Glomerular visceral epithelial cell (primary cell): ENCODE measurements at regions not wholly inside any gene's neighbourhood (a gene's known extent, or its start where the extent isn't known, plus 50 kb on each side); places are given as distances from the start of the nearest gene placed in this dataset.

Source experiments
- DNase-seq: peaks from one replicate; pipeline ENCODE4 v3.0.0-alpha.2; 2016; ENCODE audit errors: extremely low spot score

DNA sequence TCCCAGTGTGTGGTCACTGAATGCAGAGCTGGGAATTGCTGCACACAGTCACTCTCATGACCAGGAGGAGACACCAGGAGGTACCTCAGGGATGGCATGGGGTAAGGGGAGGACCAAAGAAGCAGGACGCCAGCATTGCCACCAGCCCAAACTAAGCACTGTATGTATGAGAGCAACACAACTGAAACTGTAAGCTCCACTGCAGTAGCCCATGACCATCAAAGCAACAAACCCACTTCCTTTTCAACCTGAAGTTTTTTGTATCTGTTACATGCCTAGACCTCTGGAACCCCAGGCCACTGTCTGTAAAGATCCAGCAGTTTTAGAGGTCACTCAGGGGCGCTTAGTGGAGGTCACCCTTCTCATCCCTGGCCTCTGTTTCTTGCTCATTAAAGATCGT, 164.3 kb downstream of the SETD4 start:
- DNase-seq: no peak

DNA sequence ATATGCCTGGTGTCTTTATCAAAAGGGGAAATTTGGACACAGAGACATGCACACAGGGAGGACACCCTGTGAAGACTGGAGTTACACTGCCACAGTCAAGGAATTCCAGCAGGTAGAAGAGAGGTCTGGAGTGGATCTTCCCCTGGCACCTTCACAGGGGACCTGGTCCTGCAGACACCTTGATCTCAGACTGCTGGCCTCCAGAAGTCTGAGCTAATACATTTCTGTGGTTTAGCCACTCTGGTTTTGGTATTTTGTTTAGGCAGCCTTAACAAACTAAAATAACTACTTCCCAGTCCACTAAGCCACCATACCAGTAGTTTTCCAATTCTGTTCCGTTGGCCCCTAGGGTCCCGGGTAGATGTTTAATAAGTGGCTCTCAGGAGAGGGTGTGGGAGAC, 164.7 kb downstream of the SETD4 start:
- DNase-seq: peak; percentile 17

DNA sequence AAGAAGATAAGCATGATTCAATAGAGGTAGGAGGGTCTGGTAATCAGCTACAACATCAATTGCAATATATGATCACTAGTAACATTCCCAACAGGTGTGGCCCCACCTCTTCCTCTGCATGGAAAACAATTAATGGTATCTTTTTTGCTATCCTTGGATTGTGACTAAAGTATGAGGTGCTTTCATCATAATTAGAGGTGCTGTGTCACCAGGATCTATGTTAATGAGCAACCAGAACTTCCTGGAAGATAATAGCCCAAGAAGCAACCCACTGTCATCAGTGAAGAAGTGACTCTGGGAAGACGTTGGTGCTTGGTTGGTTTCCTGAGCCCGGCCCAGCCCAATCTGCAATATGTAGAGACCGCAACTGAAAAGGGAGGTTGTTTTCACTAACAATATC, 167.2 kb downstream of the SETD4 start:
- no peak for DNase-seq

DNA sequence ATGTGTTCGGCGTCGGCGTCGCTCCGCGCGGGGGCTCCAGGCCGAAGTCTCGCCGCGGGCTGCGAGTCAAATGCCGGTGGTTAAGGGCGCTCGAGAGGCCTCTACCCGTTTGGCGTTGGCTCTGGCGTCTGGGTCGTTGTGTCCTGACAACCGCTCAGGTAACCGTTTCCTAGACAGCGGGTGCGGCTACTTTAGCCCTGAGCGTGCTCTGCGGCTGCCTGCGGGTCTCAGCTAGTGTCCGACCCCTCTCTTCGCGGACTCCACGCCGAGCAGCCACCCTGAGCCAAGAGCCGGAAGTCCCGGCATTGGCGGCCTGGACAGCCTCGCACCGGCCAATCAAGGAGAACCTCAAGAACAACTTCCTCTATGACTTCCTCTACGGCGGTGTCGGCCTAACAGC, 173.4 kb downstream of the SETD4 start:
- no peak for DNase-seq

DNA sequence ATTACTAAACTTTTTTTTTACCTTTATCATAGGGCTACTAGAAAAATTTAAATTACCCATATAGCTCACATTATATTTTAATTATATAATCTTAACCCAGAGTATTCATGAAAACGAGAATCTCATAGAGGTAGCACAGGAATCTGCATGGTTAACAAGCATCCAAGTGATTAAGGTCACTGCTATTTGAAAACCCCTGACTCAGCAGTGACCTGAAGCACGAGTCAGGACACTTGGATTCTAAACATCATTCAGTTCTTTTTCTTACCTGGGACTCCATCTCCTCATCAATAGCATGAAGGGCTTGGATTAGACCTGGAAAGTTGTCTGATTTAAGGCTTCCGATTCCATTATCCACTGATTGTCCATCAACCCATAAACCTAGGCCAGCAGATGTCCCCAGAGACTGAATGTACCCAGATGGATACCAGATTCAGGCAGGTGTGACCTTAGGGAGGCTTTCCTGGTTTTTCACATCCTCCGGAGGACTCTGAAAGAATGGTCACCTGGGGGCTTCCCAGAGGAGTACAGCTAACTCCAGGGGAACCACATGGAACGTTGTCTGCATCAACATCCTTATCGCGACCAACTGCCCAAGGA, 174.3 kb downstream of the SETD4 start:
- no peak for DNase-seq

DNA sequence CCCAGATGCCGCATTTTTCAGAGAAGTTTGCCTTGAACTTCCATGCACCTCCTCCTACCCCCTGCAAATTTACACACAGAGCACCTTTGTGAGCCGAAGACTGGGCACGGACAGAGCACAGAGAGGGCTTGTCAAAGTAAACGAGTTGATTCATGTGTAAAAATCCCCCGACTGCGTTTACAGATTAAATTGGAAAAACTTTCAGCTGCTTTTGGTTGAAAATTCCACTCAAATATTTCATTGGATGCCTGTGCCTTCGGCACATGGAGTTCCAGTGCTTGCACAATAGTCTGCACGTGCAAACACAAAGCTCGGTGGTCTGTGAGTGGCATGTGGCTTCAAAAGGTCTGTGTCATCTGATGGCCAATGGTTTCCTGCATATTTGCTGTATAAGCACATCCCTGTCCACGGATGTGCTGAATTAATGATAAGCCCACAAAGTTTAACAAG, 177.5 kb downstream of the SETD4 start:
- DNase-seq: peak; percentile 61

DNA sequence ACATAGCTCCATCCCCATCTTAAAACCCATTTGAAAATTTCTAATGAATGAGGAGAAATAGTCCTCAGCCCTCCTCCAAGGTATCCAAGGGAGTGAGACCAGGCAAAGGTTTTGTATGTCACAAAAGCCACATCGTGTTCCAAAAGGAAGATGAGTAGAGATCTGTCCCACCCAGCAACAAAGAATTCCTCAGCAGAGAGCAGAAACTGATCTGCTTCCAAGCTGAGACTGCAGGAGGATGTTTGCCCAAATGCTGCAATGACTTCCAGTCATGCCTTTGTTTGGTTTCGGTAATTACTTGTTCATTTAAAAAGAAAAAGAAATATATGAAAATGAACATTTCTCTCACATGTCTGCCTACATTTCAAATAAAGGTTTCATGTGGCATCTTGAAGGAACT, 186.9 kb downstream of the SETD4 start:
- DNase-seq: no peak

DNA sequence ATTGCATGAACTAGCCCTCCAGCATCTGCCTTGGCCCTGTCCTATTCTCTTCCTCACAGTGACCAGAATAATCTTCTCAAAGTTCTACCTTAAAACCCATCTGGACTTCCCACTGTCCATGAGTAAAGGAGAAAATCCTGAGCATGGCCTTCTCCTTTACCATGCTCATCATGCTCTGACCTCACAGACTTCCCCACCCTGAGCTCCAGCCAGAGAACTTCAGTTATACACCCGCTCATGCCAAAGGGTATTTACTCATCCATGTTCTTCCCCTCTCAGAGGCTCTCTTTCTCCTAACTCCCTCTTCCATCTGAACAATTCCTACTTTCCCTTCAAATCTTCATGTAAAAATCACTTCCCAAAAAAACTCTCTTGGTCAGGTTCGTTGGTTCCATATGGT, 188.4 kb downstream of the SETD4 start:
- DNase-seq: no peak

DNA sequence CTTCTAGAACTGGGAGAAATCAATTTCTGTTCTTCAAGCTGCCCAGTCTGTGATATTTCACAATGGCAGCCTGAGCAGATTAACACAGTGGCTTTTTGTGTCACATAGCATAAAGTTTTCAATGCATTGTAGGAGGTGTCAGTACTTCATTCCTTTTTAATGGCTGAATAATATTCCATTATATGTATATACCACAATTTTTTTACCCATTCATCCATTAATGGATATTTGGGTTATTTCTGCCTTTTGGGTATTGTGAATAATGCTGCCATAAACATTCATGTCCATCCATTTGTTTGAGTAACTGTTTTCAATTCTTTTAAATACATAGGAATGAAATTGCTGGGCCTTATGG, 191.5 kb downstream of the SETD4 start:
- no peak for DNase-seq

DNA sequence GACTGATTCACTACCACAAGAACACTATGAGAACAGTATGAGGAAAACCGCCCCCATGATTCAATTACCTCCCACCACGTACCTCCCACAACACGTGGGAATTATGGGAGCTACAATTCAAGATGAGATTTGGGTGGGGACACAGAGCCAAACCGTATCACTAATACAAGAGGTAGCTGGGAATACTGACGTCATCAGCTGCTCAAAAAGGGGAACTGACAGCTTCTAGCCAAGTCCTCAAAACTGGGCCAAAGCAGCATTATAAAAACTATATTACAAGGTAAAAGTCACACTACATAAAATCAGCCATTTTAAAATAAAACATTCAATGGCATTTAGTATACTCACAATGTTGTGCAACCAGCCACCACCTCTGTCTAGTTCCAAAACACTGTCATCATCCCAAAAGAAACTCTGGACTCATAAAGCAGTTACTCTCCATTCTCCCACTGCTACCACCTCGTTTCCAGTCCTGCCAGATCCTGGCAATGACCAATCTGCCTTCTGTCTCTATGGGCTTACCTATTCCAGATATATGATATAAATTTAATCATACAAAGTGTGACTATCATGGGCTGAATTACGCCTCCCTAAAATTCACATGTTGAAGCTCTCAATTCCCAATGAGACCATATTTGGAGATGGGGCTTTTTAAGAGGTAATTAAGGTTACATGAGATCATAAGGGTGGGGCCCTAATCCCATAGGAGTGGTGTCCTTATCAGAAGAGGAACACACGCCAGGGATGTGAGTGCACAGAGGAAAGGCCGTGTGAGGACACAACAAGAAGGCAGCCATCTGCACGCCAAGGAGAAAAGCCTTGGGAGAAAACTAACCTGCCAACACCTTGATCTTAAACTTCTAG, 192.1 kb downstream of the SETD4 start:
- no peak for DNase-seq

DNA sequence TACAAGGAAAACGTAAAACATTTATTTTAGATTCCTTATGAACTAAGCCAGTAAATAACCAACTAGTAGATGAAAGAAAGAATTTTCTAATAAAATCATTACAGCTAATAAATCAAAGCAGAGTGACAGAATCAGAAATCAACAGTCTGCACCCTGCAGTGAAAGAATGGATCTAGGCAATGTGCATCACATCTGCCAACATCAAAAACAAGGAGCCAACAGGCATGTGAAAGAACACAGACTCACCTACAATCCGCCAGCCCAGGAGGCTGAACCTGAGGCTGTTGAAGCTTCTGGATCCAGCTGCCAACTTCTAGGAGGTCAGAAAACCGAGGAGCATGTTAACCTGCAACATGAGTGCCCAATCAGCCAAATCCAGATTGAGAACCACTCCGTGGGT, 196.3 kb downstream of the SETD4 start:
- DNase-seq: no peak

DNA sequence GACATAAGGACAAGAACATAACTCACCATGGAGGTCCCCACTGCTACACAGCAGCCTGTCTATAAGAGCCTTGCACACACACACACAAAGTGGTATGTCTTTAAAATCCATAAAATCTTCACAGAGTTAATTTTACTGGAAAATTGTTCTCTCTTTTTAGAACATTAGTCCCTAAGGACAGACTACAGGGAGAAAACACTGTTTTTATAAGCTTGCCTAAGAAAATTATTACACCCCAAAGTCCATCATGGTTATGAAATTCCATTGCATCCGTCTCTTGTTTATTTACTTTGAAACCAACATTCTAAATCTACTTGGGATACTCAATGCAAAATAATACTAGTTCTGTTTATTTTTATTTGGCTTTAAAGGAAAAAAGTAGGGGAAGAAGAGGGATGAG, 197.4 kb downstream of the SETD4 start:
- DNase-seq: no peak

DNA sequence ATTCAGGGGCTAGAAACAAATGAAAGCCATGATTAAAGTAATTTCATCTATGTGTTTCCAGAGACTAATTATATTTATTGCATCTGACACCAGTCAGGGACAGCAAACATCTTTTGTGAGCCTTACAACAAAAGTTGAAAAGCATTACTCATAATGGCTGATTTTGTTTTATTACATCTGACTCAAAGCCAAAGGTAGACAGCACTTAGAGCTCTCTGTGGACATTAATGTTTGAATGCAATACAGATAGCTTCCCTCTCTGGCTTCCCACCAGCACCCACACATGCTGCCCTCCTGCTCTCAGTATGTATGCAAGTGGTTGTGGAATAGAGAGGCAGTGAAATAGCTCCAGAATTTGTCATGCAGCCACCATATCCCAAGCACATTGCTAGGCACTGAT, 198.7 kb downstream of the SETD4 start:
- DNase-seq: no peak

DNA sequence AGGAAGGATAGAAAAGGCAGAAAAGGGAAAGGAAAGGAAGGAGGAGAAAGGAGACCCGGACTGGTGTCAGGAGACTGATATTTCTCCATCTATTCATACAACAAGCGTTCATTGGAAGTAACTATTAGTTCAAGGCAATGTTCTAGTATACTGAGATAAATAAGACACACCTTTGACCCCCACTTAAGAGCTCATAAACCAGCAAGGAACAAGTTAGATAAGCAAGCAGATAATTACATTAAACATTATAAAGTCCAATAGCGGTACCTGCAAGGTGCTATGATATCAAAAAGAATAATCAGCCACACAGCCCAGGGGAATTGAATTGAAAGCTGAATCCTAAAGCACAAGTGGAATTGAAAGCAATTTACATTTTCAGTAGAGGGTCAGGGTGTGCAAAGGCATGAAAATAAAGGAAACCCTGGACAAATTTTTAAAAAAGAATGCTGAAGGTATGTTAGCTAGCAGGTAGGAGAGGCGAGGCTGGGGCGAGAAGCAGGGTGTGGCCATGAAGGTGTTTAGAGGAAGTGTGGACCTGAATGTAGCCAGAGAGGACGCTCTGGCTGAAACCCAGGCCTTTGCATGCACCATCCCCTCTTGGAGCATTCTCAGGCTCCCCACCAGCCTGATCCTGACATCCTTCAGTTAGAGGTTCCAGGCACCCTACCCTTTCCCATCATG, 200.0 kb downstream of the SETD4 start:
- no peak for DNase-seq

DNA sequence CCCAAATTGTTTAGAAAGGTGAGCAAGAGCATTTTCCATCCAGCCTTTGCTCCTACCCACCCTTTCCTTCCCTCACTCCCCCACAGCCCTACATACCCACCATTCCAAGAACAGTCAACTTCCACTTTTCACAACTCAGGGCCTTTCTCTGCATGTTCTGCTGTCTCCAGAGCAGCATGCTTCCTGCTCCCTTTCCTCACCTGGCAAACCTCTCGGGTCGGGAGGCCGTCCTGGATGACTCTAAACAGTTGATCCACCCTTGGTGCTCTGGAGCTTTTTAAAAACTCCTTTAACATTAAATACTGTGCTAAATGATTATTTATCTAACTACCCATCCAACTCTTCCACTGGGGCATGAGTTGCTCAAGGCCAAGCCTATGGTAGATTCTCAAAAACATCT, 200.6 kb downstream of the SETD4 start:
- DNase-seq: no peak

DNA sequence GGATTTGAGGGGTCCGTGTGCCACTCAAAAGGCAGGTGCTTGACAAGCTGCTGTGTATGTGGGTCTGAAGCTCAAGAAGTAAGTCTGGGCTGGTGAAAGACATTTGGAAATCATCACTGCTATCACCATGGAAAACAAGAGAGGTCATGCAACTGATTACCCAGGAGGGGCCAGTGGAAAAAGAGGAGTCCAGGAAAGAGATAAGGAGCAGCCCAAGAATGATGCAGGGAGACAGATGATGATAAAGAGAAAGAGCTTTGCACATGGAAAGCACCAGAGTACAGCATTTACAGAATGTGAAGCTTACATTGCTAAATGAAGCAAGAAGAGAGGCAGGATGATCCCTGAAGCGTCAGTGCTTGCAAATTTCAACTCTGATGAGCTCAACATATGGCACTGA, 203.2 kb downstream of the SETD4 start:
- DNase-seq: no peak

DNA sequence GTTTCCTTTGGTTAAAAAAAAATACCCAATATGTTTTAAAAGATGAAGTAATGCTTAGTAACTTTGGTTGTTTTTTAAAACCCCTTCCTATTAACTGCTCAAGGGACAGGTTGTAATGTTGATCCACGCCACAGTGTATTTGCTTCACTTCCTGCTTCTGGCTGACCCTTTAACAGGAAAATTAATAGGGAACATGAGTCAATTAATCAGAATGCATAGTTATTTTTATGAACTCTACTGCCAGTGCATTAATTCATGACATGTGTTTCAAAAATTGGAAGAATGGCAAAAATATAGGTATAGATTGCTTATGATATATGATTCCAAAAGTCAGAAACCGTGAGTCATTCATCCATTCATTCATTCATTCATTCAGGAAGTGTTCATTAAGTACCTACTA, 204.8 kb downstream of the SETD4 start:
- no peak for DNase-seq

DNA sequence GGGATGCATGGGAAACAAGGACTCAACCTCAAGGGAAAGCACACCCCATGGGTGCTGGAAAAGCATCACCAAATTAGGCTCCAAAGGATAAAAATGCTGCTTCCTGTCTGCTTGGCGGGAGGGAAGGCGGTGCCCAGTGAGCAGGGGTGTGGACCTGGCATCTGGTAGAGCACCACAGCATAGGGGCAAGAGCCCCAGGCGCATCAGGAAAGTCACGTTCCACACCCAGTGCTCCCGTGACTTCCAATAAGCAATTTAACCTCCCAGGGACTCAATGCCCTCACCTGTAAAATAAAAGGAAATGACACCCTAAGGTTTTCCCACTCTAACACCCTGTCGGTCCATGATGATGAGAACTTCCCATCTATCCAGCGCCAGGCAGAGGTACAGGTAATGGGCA, 206.0 kb downstream of the SETD4 start:
- no peak for DNase-seq

DNA sequence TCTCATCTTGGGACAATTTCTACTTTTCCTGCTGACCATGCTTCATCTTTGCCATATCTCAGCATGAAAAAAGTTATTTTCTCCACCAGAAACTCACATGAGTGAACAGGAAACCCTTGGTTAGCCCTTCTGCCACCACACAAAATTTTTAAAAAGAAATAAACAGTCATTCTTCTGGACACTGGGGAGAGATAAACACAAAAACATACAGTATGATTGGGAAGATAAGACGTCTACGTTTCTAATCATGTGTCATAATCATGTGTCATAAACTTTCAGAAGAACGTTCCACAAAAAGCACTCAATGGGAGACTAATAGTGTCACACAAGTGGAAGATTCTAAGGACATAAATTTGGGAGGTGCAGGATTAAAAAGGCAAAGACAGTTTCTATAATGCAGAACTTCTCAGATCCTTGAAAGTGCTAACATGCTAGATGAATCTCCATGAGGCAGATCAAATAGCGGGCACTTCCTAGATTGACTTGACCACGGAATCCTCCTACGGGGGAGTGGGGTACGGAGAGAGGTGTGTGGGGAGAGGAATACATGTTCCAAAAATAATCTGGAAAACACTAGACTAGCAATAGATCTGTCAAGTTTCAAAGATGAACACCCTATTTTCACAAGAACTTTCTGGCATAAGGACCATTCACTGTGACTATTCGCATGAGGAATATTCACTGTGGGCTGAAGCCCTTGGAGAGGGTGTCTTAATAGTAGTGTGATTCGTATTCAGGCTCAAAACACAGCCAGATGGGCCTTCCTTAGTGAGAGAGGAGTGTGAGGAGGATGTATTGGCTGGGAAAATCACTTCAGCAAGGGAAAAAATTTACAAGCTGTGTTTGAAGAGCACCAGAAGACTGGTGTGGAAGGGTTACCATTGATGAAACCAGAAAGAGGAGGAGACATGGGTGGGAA, 206.7 kb downstream of the SETD4 start:
- no peak for DNase-seq

DNA sequence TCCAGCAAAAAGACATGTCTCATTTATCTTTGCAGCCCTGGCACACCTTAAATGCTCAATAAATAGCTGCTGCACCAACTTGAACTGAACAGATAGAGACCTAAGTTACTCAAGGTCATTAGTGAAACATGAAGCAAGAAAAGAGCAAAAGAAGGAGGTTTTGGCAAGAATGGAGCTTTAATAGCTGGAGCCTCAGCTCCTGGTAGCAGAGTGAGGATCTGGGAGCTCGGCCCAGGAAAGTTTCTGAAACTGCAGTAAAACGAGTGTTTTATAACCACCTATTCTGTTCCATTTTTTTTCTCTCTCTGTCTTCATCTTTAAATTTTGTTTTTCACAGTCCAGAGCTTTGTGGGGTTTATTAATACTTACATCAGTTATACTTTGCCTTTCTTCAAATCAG, 207.5 kb downstream of the SETD4 start:
- no peak for DNase-seq

DNA sequence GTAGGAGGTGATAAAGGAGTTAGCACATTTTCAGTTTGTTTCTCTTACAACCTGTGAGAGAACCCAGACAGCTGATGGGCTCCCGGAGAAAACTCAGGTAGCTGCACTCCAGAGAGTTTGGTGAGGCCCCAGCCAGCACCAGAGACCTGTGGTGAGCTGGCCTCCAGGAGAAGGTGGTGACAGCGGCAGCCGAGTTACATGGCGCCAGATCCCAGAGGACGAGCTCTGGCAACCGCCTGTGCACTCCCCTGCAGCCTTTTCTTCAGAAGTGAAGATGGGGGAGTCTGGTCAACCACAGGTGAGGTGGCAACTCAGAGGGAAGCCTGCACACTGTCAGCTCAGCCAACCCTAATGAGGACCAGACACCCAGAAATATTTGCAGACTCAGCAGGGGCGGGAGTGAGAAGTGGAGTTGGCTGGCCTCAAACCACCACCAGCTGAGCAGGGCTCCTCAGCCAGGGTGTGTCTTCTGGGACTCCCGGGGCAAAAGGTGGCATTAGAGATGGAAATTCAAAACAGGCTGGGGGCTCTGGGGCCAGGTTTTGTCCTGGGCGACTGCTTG, 209.7 kb downstream of the SETD4 start:
- DNase-seq: no peak

DNA sequence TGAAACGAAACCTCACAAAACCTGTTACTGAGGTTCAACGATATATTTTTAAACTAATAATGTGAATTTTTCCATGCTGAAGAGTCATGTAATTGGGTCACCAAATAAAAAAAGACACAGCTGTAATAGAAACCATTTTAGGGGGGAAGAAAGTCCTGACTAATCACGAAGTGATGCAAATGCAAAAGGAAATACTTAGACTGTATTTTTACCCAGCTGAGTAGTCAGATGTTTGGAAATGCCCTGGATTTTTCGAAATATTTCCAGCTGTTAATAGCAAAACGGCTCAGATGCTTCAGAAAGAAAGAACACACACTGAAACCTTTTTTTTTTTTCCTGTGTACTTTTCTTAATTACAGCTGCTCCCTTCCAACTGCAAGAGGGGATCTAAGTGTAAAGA, 210.3 kb downstream of the SETD4 start:
- no peak for DNase-seq
